ENCODE measurements at regions not wholly inside any gene's neighbourhood (a gene's known extent, or its start where the extent isn't known, plus 50 kb on each side); places are given as distances from the start of the nearest gene placed in this dataset.

- Histone ChIP-seq H3K79me2 (replicated peaks; ENCODE audit: insufficient read depth) (no peaks in the 10 kb centered on the region), H3K36me3 (ENCODE audit: insufficient read depth) (no peaks in the 10 kb centered on the region), H3K9me2 (ENCODE audit: insufficient read depth) (peaks cover 5% of the 10 kb centered on the region; the same call in 1 of the 2 replicates), H4K20me1 (replicated peaks; ENCODE audit: insufficient read depth) (no peaks in the 10 kb centered on the region), H3K27me3 (ENCODE audit: insufficient read depth) (no peaks in the 10 kb centered on the region), H3K27ac (ENCODE audit: low read depth) (no peak overlapping the region), H3K4me3 (no peak overlapping the region), H2AFZ (0 out of 2 replicates have a peak overlapping the region, but pooled peaks have one; percentile 38), H3K4me1 (ENCODE audit: insufficient read depth) (peaks cover 13% of the 10 kb centered on the region; the same call in 1 of the 2 replicates), H3F3A (replicated peaks; ENCODE audit: low read depth) (no peaks in the 10 kb centered on the region), H3K4me2 (no peak overlapping the region)
- no peak for ATAC-seq
- Mint-ChIP-seq H3K27me3 (ENCODE audit: insufficient read depth, low read depth, poor library complexity) (no peaks in the 10 kb centered on the region), H3K4me3 (no peak overlapping the region), H3K27ac (no peak overlapping the region; the same call in 1 of the 2 replicates), H3K9me3 (no peaks in the 10 kb centered on the region), H3K4me1 (peaks cover 20% of the 10 kb centered on the region), H3K36me3 (ENCODE audit: low read depth) (no peaks in the 10 kb centered on the region)
- no peak for DNase-seq (ENCODE audit: low spot score)
- no peak for TF ChIP-seq EZH2phosphoT487 (IDR thresholded peaks at IDR 0.05; ENCODE audit: unreplicated experiment)
- TF ChIP-seq STAT1 (IDR thresholded peaks at IDR 0.05; ENCODE audit: unreplicated experiment): no peak
- no peak for TF ChIP-seq ZNF462 (CRISPR knock-in tag; IDR thresholded peaks at IDR 0.05)
- no peak for TF ChIP-seq JUNB (IDR thresholded peaks at IDR 0.05; ENCODE audit: unreplicated experiment)
- TF ChIP-seq ZNF331 (CRISPR knock-in tag; IDR thresholded peaks at IDR 0.05; ENCODE audit: low read depth): no peak
- TF ChIP-seq REST (IDR thresholded peaks at IDR 0.05; ENCODE audit: unreplicated experiment): no peak
- TF ChIP-seq ZNF114 (CRISPR knock-in tag; IDR thresholded peaks at IDR 0.05): no peak
- no peak for TF ChIP-seq EZH2 (IDR thresholded peaks at IDR 0.05; ENCODE audit: low read depth, unreplicated experiment)
- no peak for TF ChIP-seq NANOG (IDR thresholded peaks at IDR 0.05; ENCODE audit: borderline replicate concordance)
- no peak for TF ChIP-seq ETS1 (IDR thresholded peaks at IDR 0.05)
- no peak for TF ChIP-seq POLR2AphosphoS5 (IDR thresholded peaks at IDR 0.05; ENCODE audit: low read depth)
- no peak for TF ChIP-seq CTCF (conservative IDR thresholded peaks at IDR 0.05; ENCODE audit: low read depth in 2 of 2)
- no peak for TF ChIP-seq CREB1 (CRISPR knock-in tag; IDR thresholded peaks at IDR 0.05; ENCODE audit: low read depth)
Measured at GRCh38 chr14:94995551-94995950, 161.8 kb downstream of the DICER1 start.
